ENCODE measurements at regions not wholly inside any gene's neighbourhood (a gene's known extent, or its start where the extent isn't known, plus 50 kb on each side); places are given as distances from the start of the nearest gene placed in this dataset.

- ATAC-seq (no peak), DNase-seq (ENCODE audit: low read depth, low spot score) (no peak)
- no peak overlapping the region for H3K4me2 ChIP-seq (ENCODE audit: low read length)
- CTCF ChIA-PET: no interaction called here
- no peak overlapping the region for H3K4me3 ChIP-seq (replicated peaks in 1 of 2; ENCODE audit: low read depth in 1 of 2, low read length in 2 of 2)
- RAD21 ChIA-PET (ENCODE audit: low non-redundant PET in 1 of 2, low total read pairs in 2 of 2, uncharacterized antibody in 2 of 2, unreplicated experiment in 2 of 2): no interaction called here
- no peak overlapping the region for H3K9ac ChIP-seq (ENCODE audit: low read length)
- no peak overlapping the region for H2AFZ ChIP-seq (ENCODE audit: low read depth, low read length, poor library complexity, severe bottlenecking)
- H3K9me2 ChIP-seq (ENCODE audit: insufficient read depth): no peaks in the 10 kb centered on the region
- no peaks in the 10 kb centered on the region for H3K27me3 ChIP-seq (ENCODE audit: insufficient read depth, low read length)
- no peaks in the 10 kb centered on the region for H3K4me1 ChIP-seq (ENCODE audit: control insufficient read depth in 1 of 2, insufficient read depth in 2 of 2, low read length in 2 of 2)
- intact Hi-C loops (cut with micrococcal nuclease): no loop called here
- H3K36me3 ChIP-seq (ENCODE audit: control insufficient read depth in 1 of 2, insufficient read depth in 2 of 2, low read length in 2 of 2): no peaks in the 10 kb centered on the region
- TF ChIP-seq, protein P1, sequence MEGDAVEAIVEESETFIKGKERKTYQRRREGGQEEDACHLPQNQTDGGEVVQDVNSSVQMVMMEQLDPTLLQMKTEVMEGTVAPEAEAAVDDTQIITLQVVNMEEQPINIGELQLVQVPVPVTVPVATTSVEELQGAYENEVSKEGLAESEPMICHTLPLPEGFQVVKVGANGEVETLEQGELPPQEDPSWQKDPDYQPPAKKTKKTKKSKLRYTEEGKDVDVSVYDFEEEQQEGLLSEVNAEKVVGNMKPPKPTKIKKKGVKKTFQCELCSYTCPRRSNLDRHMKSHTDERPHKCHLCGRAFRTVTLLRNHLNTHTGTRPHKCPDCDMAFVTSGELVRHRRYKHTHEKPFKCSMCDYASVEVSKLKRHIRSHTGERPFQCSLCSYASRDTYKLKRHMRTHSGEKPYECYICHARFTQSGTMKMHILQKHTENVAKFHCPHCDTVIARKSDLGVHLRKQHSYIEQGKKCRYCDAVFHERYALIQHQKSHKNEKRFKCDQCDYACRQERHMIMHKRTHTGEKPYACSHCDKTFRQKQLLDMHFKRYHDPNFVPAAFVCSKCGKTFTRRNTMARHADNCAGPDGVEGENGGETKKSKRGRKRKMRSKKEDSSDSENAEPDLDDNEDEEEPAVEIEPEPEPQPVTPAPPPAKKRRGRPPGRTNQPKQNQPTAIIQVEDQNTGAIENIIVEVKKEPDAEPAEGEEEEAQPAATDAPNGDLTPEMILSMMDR (IDR thresholded peaks at IDR 0.05 in 2 of 3, conservative IDR thresholded peaks at IDR 0.05 in 1 of 3; ENCODE audit: borderline replicate concordance in 1 of 3, insufficient read depth in 1 of 3, low read depth in 2 of 3, low read length in 2 of 3): no peak
- TF ChIP-seq EZH2 (IDR thresholded peaks at IDR 0.05): no peak
- TF ChIP-seq MAX (IDR thresholded peaks at IDR 0.05): no peak
- TF ChIP-seq EZH2phosphoT487 (IDR thresholded peaks at IDR 0.05; ENCODE audit: borderline replicate concordance): no peak
- TF ChIP-seq ZNF274 (IDR thresholded peaks at IDR 0.05; ENCODE audit: low read depth, low read length): no peak
- H3K9me3 ChIP-seq (ENCODE audit: control insufficient read depth in 1 of 2, insufficient read depth in 1 of 2, low read depth in 1 of 2, low read length in 2 of 2): no peaks in the 10 kb centered on the region
- BruUV-seq (replicated peaks): no TSS peak
- no peaks in the 10 kb centered on the region for H3K79me2 ChIP-seq (ENCODE audit: insufficient read depth, low read length)
- POLR2A ChIA-PET: no interaction called here
- no peak overlapping the region for H3K27ac ChIP-seq (ENCODE audit: low read depth, low read length)
- H4K20me1 ChIP-seq (ENCODE audit: insufficient read depth): no peaks in the 10 kb centered on the region
Observed at GRCh38 chr4:38357546-38357945, 306.5 kb upstream of the KLF3 start.

DNA sequence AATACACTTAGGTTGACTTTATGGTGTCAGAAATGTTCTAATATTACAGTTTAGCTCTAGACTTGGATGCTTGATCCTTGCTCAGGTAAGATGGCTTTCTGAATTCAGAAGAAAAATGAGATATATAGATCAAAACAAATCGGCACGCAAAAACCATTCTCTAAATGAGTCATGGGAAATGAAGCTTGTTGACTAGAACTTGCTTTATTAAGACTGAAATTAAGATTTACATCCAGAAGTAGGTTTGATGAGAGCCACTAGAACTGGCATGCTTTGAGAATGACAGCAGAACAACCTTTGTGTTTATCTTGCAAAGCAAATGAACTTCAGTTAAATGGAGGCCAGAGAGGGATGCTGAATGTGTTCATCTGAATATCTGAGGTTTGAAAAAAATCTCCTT lies 304.9 kb upstream of the KLF3 start:
- no TSS peak for BruUV-seq (replicated peaks)
- no peak for ATAC-seq
- intact Hi-C loops (cut with micrococcal nuclease): no loop called here
- no peak for TF ChIP-seq ZNF274 (IDR thresholded peaks at IDR 0.05; ENCODE audit: low read depth, low read length)
- TF ChIP-seq POLR2A (IDR thresholded peaks at IDR 0.05; ENCODE audit: borderline replicate concordance, extremely low read depth, insufficient read depth, insufficient read length): no peak
- TF ChIP-seq, protein P2, sequence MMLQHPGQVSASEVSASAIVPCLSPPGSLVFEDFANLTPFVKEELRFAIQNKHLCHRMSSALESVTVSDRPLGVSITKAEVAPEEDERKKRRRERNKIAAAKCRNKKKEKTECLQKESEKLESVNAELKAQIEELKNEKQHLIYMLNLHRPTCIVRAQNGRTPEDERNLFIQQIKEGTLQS (IDR thresholded peaks at IDR 0.05): no peak
- no peak for TF ChIP-seq EZH2phosphoT487 (IDR thresholded peaks at IDR 0.05; ENCODE audit: borderline replicate concordance)
- no peak for TF ChIP-seq EZH2 (IDR thresholded peaks at IDR 0.05)
- no peak for TF ChIP-seq EGR1 (IDR thresholded peaks at IDR 0.05; ENCODE audit: low read depth)
- TF ChIP-seq CBX3 (IDR thresholded peaks at IDR 0.05; ENCODE audit: low read depth): no peak
- no peak for TF ChIP-seq YY1 (IDR thresholded peaks at IDR 0.05; ENCODE audit: extremely low read depth, insufficient replicate concordance, low read depth, low read length)
- TF ChIP-seq RAD21 (IDR thresholded peaks at IDR 0.05; ENCODE audit: low read depth): no peak
- TF ChIP-seq FOSL1 (IDR thresholded peaks at IDR 0.05; ENCODE audit: low read depth): no peak
- TF ChIP-seq, protein P3, sequence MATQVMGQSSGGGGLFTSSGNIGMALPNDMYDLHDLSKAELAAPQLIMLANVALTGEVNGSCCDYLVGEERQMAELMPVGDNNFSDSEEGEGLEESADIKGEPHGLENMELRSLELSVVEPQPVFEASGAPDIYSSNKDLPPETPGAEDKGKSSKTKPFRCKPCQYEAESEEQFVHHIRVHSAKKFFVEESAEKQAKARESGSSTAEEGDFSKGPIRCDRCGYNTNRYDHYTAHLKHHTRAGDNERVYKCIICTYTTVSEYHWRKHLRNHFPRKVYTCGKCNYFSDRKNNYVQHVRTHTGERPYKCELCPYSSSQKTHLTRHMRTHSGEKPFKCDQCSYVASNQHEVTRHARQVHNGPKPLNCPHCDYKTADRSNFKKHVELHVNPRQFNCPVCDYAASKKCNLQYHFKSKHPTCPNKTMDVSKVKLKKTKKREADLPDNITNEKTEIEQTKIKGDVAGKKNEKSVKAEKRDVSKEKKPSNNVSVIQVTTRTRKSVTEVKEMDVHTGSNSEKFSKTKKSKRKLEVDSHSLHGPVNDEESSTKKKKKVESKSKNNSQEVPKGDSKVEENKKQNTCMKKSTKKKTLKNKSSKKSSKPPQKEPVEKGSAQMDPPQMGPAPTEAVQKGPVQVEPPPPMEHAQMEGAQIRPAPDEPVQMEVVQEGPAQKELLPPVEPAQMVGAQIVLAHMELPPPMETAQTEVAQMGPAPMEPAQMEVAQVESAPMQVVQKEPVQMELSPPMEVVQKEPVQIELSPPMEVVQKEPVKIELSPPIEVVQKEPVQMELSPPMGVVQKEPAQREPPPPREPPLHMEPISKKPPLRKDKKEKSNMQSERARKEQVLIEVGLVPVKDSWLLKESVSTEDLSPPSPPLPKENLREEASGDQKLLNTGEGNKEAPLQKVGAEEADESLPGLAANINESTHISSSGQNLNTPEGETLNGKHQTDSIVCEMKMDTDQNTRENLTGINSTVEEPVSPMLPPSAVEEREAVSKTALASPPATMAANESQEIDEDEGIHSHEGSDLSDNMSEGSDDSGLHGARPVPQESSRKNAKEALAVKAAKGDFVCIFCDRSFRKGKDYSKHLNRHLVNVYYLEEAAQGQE (IDR thresholded peaks at IDR 0.05; ENCODE audit: low read depth): no peak
- TF ChIP-seq ELF1 (IDR thresholded peaks at IDR 0.05; ENCODE audit: borderline replicate concordance, low read depth): no peak
- TF ChIP-seq SIN3A (IDR thresholded peaks at IDR 0.05; ENCODE audit: low read depth): no peak
- no peak for TF ChIP-seq SRF (IDR thresholded peaks at IDR 0.05; ENCODE audit: low read depth)
- TF ChIP-seq JUND (IDR thresholded peaks at IDR 0.05): no peak
- no peak for TF ChIP-seq ZFX (IDR thresholded peaks at IDR 0.05)

More for the DNA sequence above, 304.9 kb upstream of the KLF3 start:
- RAD21 ChIA-PET (ENCODE audit: low non-redundant PET in 1 of 2, low total read pairs in 2 of 2, uncharacterized antibody in 2 of 2, unreplicated experiment in 2 of 2): no interaction called here
- Histone ChIP-seq H3K9me2 (ENCODE audit: insufficient read depth) (no peaks in the 10 kb centered on the region), H3K27me3 (ENCODE audit: insufficient read depth, low read length) (no peaks in the 10 kb centered on the region), H3K4me3 (replicated peaks in 1 of 2; ENCODE audit: low read depth in 1 of 2, low read length in 2 of 2) (no peak overlapping the region), H3K4me2 (ENCODE audit: low read length) (no peak overlapping the region), H2AFZ (ENCODE audit: low read depth, low read length, poor library complexity, severe bottlenecking) (no peak overlapping the region), H3K79me2 (ENCODE audit: insufficient read depth, low read length) (no peaks in the 10 kb centered on the region), H3K27ac (ENCODE audit: low read depth, low read length) (no peak overlapping the region), H4K20me1 (ENCODE audit: insufficient read depth) (no peaks in the 10 kb centered on the region), H3K9ac (ENCODE audit: low read length) (no peak overlapping the region), H3K36me3 (ENCODE audit: control insufficient read depth in 1 of 2, insufficient read depth in 2 of 2, low read length in 2 of 2) (no peaks in the 10 kb centered on the region), H3K4me1 (ENCODE audit: control insufficient read depth in 1 of 2, insufficient read depth in 2 of 2, low read length in 2 of 2) (no peaks in the 10 kb centered on the region), H3K9me3 (ENCODE audit: control insufficient read depth in 1 of 2, insufficient read depth in 1 of 2, low read depth in 1 of 2, low read length in 2 of 2) (no peaks in the 10 kb centered on the region)
- CTCF ChIA-PET: no interaction called here
- POLR2A ChIA-PET: no interaction called here
- no peak for DNase-seq (ENCODE audit: low read depth, low spot score)
